Sigmoid colon (tissue), 6 donors: ENCODE measurements at regions not wholly inside any gene's neighbourhood (a gene's known extent, or its start where the extent isn't known, plus 50 kb on each side); places are given as distances from the start of the nearest gene placed in this dataset.

Experiments used
- DNase-seq: peaks from one replicate; pipeline ENCODE4 v3.0.0-alpha.2; 2019
- H3K27ac ChIP-seq, 4 donors: fragments of 200-600 bp; sonication (generic); one replicate each; pipeline ENCODE4 v1.5.1; 2016 to 2019; ENCODE audit warnings: mild to moderate bottlenecking in 1 of 4
- H3K27me3 ChIP-seq, 3 donors: fragments of 200-600 bp; sonication (generic); one replicate each; pipeline ENCODE4 v1.5.1; 2019; ENCODE audit warnings: mild to moderate bottlenecking in 1 of 3
- H3K36me3 ChIP-seq, 4 donors: fragments of 200-600 bp; sonication (generic); one replicate each; pipeline ENCODE4 v1.5.1; 2016 to 2019
- H3K4me1 ChIP-seq, 4 donors: fragments of 200-600 bp; sonication (generic); one replicate each; pipeline ENCODE4 v1.5.1; 2017 to 2019
- H3K4me3 ChIP-seq, 4 donors: fragments of 200-600 bp; sonication (generic); one replicate each; pipeline ENCODE4 v1.5.1; 2017 to 2019; ENCODE audit warnings: mild to moderate bottlenecking in 2 of 4, moderate library complexity in 1 of 4
- H3K9me3 ChIP-seq, 4 donors: fragments of 200-600 bp in 3 of 4; sonication (generic) in 3 of 4; one replicate each; pipeline versions ENCODE4 v1.5.1 to v1.6.1; 2013 to 2019
- EP300 ChIP-seq, 4 donors: sonication (generic); formaldehyde crosslinking; IDR thresholded peaks; one replicate each; pipeline ENCODE4 v1.6.1; 2017; ENCODE audit warnings: antibody characterized with exemption in 4 of 4
- POLR2A ChIP-seq, 2 donors: fragments of 450-650 bp; IDR thresholded peaks; one replicate each; pipeline ENCODE4 v1.6.1; 2016; ENCODE audit warnings: antibody characterized with exemption in 2 of 2, mild to moderate bottlenecking in 2 of 2, moderate library complexity in 2 of 2
- POLR2AphosphoS5 ChIP-seq, 4 donors: sonication (generic); formaldehyde crosslinking; IDR thresholded peaks; one replicate each; pipeline ENCODE4 v1.6.1; 2017; ENCODE audit warnings: antibody characterized with exemption in 4 of 4
- WGBS, 2 donors: extraction: QIAGEN DNeasy Blood & Tissue Kit; methylation state at CpG; one replicate each; pipeline ENCODE4 v1.1.7; 2013; 5-methylcytosine and 5-hydroxymethylcytosine counted together
- intact Hi-C: fragments of 100-400 bp; cut with DNase I; formaldehyde crosslinking; loops from one replicate; pipeline ENCODE4 v1.15.1; 2023
- TF ChIP-seq, protein P1 (sequence below), 4 experiments: fragments of 450-650 bp in 3 of 4; fragments of 200-600 bp in 1 of 4; IDR thresholded peaks; one replicate each; pipeline ENCODE4 v1.5.1; 2016 to 2019; ENCODE audit warnings: antibody characterized with exemption in 4 of 4, mild to moderate bottlenecking in 3 of 4, moderate library complexity in 2 of 4
- donor health status: healthy with polysubstance abuse.
- donor health status: healthy.

DNA sequence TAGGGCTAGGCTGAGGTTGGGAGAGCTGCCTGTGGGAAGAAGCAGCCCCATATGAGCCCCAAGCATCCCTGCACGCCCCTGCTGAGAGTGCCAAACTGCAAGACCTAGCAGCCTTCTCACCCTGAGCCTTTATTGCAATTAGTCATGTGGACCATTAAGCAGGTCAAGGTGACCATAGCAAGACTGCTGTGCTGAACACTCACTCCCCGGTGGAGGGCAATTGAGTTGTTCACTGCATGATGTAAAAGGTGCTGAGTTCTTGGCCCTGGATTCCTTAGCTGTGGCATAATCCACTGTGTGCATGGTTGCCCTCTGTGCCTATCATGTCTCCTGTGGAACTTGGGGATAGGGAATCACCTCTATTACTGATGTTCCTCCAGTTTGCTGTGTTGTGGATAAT, 131.1 kb downstream of the FOXD1 start:
- intact Hi-C loops: no loop called here
- peaks cover 0 to 24% (median 0%) of the 10 kb centered on the region in 3 donors for H3K27me3 ChIP-seq
- no peak for TF ChIP-seq POLR2AphosphoS5 (IDR thresholded peaks at IDR 0.05)
- TF ChIP-seq, protein P1, sequence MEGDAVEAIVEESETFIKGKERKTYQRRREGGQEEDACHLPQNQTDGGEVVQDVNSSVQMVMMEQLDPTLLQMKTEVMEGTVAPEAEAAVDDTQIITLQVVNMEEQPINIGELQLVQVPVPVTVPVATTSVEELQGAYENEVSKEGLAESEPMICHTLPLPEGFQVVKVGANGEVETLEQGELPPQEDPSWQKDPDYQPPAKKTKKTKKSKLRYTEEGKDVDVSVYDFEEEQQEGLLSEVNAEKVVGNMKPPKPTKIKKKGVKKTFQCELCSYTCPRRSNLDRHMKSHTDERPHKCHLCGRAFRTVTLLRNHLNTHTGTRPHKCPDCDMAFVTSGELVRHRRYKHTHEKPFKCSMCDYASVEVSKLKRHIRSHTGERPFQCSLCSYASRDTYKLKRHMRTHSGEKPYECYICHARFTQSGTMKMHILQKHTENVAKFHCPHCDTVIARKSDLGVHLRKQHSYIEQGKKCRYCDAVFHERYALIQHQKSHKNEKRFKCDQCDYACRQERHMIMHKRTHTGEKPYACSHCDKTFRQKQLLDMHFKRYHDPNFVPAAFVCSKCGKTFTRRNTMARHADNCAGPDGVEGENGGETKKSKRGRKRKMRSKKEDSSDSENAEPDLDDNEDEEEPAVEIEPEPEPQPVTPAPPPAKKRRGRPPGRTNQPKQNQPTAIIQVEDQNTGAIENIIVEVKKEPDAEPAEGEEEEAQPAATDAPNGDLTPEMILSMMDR (IDR thresholded peaks at IDR 0.05): no peak
- no peak for TF ChIP-seq POLR2A (IDR thresholded peaks at IDR 0.05)
- TF ChIP-seq EP300 (IDR thresholded peaks at IDR 0.05): no peak

DNA sequence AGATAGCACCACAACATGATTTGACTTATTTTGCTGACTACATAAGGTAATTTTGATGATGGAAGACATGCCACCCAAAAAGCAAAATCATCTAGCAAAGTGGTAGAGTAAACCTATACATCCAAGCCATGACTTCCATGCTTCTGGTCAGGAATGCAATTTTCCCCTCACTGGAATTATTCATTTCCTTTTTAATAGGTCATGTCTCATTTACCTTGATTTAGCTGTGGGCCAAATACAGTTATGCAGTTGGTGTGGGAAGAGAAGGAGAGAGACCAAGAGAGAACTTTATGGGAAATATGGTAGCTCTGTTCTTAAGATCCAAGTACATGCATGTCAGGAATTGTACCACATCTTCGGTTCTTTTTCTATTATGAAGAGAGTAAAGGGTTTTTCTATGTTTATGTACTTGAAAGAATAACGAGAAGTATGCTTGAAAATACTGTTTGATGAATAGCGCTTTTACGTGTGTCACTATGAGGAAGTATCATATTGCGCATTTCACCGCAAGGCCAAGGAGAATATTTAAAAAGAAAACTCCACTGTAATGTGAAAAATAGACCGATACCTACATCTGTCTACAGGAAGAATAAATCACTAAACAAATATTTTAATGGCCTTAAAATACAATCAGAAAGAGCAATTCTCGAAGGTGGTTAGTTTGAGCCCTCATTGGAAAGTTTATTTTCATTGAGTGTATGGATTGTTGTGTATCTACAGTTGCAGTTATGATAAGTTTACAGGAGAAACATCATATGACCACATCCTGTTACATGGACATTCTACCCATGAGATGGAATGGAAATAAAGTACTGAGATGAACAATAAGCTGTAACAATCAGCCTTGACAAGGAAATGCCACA, 134.0 kb downstream of the FOXD1 start:
- peaks cover 7 to 45% (median 13%) of the 10 kb centered on the region in 3 donors for H3K27me3 ChIP-seq
- no peak overlapping the region for H3K27ac ChIP-seq
- intact Hi-C loops: no loop called here
- no peaks in the 10 kb centered on the region for H3K9me3 ChIP-seq
- no peak overlapping the region for H3K4me3 ChIP-seq
- TF ChIP-seq POLR2A (IDR thresholded peaks at IDR 0.05) (no peak), EP300 (IDR thresholded peaks at IDR 0.05) (no peak), POLR2AphosphoS5 (IDR thresholded peaks at IDR 0.05) (no peak)
- TF ChIP-seq, protein P1 (IDR thresholded peaks at IDR 0.05): no peak
- DNase-seq: no peak
- peaks cover 0 to 12% (median 10%) of the 10 kb centered on the region in 4 donors for H3K4me1 ChIP-seq
- WGBS, 2 donors: 63 to 73% methylated on average over 8 of the region's 8 CpGs
- no peaks in the 10 kb centered on the region for H3K36me3 ChIP-seq

More for the DNA sequence above, 131.1 kb downstream of the FOXD1 start:
- DNase-seq: no peak
- H3K4me1 ChIP-seq: no peaks in the 10 kb centered on the region
- H3K27ac ChIP-seq: no peak overlapping the region
- no peaks in the 10 kb centered on the region for H3K36me3 ChIP-seq
- no peaks in the 10 kb centered on the region for H3K9me3 ChIP-seq
- no peak overlapping the region for H3K4me3 ChIP-seq
- WGBS, 2 donors: 65 to 67% methylated on average over 2 of the region's 2 CpGs

DNA sequence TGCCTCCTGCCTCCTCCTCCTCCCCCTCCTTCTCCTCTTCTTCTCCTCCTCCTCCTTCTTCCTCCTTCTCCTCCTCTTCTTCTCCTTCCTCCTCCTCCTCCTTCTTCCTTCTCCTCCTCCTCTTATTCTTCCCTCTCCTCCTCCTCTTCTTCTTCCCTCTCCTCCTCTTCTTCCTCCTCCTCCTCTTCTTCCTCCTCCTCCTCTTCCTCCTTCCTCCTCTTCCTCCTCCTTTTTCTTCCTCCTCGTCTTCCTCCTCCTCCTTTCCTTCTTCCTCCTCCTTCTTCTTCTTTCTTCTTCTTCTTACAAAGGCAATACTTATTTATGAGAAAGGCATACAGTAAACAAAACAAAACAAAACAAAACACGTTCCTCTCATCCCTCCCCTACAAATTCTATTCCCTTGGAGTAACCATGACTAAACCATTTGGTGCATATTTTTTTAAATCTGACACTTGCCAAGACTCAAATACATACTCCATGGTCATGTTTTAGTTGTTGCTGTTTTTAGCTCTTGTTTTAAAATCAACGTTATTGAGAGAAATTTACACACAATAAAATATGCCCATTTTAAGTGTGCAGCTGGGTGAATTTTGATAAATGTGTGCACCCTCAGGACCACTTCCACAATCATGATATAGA, 135.6 kb downstream of the FOXD1 start:
- Histone ChIP-seq H3K4me1 (peaks cover 0 to 12% (median 10%) of the 10 kb centered on the region in 4 donors), H3K27ac (no peak overlapping the region), H3K36me3 (no peaks in the 10 kb centered on the region), H3K27me3 (peaks cover 7 to 53% (median 13%) of the 10 kb centered on the region in 3 donors), H3K4me3 (no peak overlapping the region), H3K9me3 (no peaks in the 10 kb centered on the region)
- intact Hi-C loops: no loop called here
- no peak for DNase-seq
- 36 to 61% methylated on average over 3 of the region's 3 CpGs for WGBS, 2 donors
- TF ChIP-seq EP300 (IDR thresholded peaks at IDR 0.05): no peak
- TF ChIP-seq POLR2AphosphoS5 (IDR thresholded peaks at IDR 0.05): no peak
- no peak for TF ChIP-seq POLR2A (IDR thresholded peaks at IDR 0.05)
- TF ChIP-seq, protein P1 (IDR thresholded peaks at IDR 0.05): no peak

DNA sequence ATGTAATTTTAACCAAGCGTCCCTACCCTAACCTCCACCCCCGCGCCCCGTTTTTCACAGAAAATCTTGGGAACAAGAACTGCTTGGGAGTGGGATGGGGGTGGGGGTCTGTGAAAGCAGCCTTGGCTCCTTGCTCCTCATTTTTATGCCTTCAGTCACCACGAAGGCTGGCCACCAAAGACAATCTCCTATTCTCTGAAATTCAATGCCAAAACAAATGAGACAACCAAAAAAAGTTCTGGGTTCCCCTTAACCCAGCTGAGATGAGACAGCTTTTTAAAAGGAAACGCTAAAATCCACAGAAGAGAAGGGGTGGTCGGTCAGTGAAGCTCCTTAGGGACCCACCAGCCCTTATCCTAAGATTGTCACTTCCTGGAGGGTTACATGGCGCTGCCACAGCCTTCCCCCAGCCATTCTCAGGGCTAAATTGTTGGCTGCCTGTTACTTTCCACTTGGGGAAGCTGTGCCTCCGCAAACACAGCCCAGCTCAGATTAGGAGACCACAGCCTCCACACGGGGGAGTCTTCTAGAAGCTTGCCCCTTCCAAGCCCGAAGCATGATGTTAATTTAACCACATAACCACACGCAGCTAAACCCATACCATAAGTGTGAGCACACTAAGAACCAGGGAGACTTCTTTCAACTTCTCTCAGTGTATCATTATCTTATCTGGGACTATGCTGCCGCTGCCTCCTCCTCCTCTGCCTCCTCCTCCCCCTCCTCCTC, 136.3 kb downstream of the FOXD1 start:
- no peak overlapping the region for H3K27ac ChIP-seq
- WGBS, 2 donors: 29 to 37% methylated on average over 13 of the region's 13 CpGs
- intact Hi-C loops: no loop called here
- H3K9me3 ChIP-seq: no peaks in the 10 kb centered on the region
- H3K36me3 ChIP-seq: no peaks in the 10 kb centered on the region
- TF ChIP-seq, protein P1 (IDR thresholded peaks at IDR 0.05): no peak
- TF ChIP-seq EP300 (IDR thresholded peaks at IDR 0.05) (no peak), POLR2AphosphoS5 (IDR thresholded peaks at IDR 0.05) (no peak), POLR2A (IDR thresholded peaks at IDR 0.05) (no peak)
- no peak for DNase-seq
- H3K4me3 ChIP-seq: no peak overlapping the region
- H3K4me1 ChIP-seq: peaks cover 0 to 12% (median 10%) of the 10 kb centered on the region in 4 donors
- H3K27me3 ChIP-seq: peaks cover 7 to 54% (median 13%) of the 10 kb centered on the region in 3 donors
